ENCODE measurements at regions not wholly inside any gene's neighbourhood (a gene's known extent, or its start where the extent isn't known, plus 50 kb on each side); places are given as distances from the start of the nearest gene placed in this dataset.
"Not testable (repeated sequence)": the region's sequence is repeated elsewhere in the genome, so short reads cannot be mapped to it uniquely, and the experiment has no call there.

- DNase-seq, result no peak
Measured at GRCh38 chr6:1445650-1446330, 56.4 kb downstream of the FOXF2 start.

DNA sequence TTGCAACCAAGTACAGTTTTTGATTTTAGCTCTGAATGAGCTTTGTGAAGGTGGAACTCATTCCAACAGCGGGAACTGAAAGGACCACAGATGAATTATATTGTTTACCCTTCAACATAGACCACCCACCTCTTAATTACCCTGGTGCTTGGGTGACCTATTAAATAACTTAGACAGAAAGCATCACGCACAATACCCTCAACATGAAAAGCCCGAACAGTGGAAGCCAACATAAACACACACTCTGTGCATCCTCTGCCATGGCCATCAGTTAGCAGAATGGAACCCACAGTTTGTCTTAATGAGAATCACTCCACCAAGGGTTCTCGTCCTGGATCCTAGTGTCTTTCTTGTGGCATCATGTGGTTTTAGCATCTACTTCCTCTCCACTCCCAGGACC, 60.5 kb downstream of the FOXF2 start:
- no peak for DNase-seq

DNA sequence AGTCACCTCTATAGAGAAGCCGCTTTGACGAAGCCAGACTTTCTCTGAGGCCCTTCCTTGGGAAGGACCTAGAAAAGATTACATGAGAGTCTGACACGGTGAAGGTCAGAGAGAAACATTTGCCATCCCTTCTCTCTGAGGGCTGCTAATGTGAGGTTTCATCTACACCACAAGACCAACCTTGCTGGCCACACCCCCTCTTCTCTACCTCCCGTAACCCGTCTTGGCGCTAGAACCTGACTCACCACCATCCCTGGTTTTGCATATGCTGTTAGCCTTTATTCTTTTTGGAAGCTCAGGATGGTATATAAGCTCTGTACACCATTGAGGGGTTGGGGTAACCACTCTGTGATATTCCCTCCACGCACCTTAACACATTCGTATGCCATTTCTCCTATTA, 63.6 kb downstream of the FOXF2 start:
- DNase-seq, result no peak

- not testable (repeated sequence) for DNase-seq
Measured at GRCh38 chr6:1456816-1457215, 67.4 kb downstream of the FOXF2 start.

DNA sequence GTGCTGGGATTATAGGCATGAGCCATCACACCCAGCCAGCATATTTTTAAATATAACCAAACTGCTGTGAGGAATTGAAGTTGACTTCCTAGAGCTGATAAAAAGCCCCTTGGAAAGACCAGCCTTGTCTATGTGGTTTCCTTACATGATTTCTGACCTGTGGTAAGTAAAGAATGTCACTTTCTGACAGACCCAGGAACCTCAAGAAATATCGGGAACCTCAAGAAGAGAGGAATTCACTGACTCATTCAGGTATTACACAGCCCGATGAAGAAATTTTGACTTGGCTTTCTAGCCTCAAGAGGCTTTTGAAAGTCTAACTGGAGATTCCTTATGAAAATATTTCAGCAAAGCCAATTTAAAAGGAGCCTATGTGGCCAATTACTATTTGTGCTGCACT, 71.8 kb downstream of the FOXF2 start:
- no peak for DNase-seq

GRCh38 chr6:1461736-1462135, 72.4 kb downstream of the FOXF2 start:
- no peak for DNase-seq

GRCh38 chr6:1463275-1463674, 73.9 kb downstream of the FOXF2 start:
- no peak for DNase-seq

GRCh38 chr6:1463751-1464426, 74.5 kb downstream of the FOXF2 start:
- no peak for DNase-seq

- no peak for DNase-seq
Measured at GRCh38 chr6:1464781-1465370, 75.5 kb downstream of the FOXF2 start.

- no peak for DNase-seq
Measured at GRCh38 chr6:1468126-1468525, 78.8 kb downstream of the FOXF2 start.

DNA sequence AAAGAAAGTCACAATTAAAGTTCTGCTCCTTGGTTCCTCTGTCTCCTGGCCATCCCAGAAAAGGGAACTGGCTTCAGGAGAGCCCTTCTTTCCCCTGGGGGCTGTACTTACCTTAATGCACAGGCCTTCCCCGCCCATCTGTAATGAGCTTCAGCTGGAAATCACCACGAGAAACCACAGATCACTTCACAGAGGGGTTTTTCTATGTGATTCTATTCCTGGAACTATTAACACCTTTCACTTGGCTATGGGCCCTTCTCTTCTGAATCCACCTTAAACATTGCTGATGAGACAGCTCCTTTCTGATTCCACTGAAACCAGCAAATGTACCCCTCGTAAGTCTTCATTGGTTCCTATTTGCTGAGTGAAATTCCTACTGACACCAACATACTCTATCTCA, 80.7 kb downstream of the FOXF2 start:
- DNase-seq, result no peak

- no peak for DNase-seq
Measured at GRCh38 chr6:1472643-1473042, 83.3 kb downstream of the FOXF2 start.

GRCh38 chr6:1473166-1473565, 83.8 kb downstream of the FOXF2 start:
- no peak for DNase-seq

GRCh38 chr6:1473598-1473997, 84.2 kb downstream of the FOXF2 start:
- DNase-seq, result no peak

GRCh38 chr6:1474205-1474604, 84.8 kb downstream of the FOXF2 start:
- no peak for DNase-seq

- no peak for DNase-seq
Measured at GRCh38 chr6:1475174-1475573, 85.8 kb downstream of the FOXF2 start.

DNA sequence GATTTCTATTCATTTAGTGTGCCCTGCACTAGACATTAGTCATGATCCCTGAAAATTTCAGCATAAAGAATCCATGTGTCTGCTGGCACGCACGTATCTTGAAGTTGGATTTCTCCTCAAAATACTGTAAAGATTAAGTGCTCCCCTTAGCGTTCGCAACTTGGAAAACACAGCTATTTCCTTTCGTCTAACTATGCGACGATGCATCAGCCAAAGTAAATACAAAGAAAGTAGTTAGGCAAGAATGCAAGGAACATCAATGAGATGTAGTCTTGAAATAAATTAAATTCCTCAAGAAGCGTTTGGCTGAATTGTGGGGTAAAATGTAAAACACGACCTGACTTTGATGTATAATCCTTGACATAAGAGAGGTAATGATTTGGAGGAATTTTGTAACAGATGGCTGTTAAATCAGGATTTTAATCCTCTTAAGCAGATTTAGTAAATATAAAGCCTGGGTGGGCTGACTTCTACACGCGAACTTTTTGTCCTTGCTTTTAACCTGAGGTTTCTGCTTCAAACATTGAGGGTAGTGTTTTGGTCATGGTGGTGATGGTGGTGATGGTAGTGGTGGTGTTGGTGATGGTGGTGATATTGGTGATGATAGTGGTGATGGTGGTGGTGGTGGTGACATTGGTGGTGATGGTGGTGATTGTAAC, 88.2 kb downstream of the FOXF2 start:
- no peak for DNase-seq

- not testable (repeated sequence) for DNase-seq
Measured at GRCh38 chr6:1478163-1478826, 88.9 kb downstream of the FOXF2 start.

DNA sequence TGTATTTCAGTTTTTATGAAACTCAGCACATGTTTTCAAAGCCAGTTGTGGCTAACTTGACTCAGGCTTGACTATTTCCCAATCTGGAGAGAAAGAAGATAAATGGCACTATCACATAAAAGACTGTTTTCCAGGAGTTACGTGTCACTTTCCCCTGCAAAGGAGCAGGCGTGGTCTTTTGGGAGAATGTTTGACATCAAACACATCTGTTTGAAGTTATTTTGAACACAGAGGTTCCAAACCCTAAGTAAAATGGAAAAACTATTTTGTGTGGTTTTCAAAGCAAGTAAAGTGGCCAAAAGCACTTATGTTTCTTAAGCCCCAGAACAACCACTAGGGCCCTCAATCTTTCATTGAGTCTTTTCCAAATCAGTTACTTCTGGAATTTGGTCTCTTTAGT, 89.7 kb downstream of the FOXF2 start:
- DNase-seq, result no peak

DNA sequence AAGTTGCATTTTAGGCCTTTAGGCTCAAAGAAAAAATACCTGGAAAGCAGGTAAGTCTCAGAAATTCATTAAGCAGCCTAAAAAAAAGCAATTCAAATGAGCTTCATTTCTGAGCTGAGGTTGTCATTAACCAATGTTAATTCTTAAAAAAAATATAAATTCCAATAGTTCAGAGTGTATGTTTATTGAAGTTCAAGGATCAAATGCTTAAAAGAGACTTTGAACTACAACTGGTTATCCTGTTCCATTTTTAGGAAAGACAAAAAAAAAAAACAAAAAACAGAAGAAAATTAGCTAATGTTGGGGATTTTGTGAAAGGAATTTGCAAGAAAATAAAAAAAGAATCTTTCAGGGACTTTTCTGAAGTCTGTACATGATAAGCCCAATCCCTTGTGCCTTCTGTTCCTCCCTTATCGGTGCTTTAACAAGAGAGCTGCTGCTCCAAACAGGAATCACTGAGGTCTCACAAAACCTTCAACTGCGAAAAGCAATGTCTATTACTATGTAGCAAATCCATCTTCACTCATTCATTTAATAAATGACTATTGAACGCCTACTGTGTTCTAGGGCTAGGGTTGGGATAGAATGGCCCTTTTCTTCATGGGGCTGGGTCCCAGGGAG, 90.3 kb downstream of the FOXF2 start:
- DNase-seq, result no peak

- no peak for DNase-seq
Measured at GRCh38 chr6:1481286-1481685, 91.9 kb downstream of the FOXF2 start.

- no peak for DNase-seq
Measured at GRCh38 chr6:1482381-1483166, 93.2 kb downstream of the FOXF2 start.
